ENCODE measurements at regions not wholly inside any gene's neighbourhood (a gene's known extent, or its start where the extent isn't known, plus 50 kb on each side); places are given as distances from the start of the nearest gene placed in this dataset.

- TF ChIP-seq, protein P1, sequence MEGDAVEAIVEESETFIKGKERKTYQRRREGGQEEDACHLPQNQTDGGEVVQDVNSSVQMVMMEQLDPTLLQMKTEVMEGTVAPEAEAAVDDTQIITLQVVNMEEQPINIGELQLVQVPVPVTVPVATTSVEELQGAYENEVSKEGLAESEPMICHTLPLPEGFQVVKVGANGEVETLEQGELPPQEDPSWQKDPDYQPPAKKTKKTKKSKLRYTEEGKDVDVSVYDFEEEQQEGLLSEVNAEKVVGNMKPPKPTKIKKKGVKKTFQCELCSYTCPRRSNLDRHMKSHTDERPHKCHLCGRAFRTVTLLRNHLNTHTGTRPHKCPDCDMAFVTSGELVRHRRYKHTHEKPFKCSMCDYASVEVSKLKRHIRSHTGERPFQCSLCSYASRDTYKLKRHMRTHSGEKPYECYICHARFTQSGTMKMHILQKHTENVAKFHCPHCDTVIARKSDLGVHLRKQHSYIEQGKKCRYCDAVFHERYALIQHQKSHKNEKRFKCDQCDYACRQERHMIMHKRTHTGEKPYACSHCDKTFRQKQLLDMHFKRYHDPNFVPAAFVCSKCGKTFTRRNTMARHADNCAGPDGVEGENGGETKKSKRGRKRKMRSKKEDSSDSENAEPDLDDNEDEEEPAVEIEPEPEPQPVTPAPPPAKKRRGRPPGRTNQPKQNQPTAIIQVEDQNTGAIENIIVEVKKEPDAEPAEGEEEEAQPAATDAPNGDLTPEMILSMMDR (conservative IDR thresholded peaks at IDR 0.05; ENCODE audit: low read length) = no peak
- no peak for TF ChIP-seq EZH2phosphoT487 (IDR thresholded peaks at IDR 0.05; ENCODE audit: borderline replicate concordance, low read depth, low read length)
These were observed 766.5 kb downstream of the NTRK3 start for GRCh38 chr15:87489902-87490665.

Data from OCI-LY7 (cell line).